ENCODE measurements at regions not wholly inside any gene's neighbourhood (a gene's known extent, or its start where the extent isn't known, plus 50 kb on each side); places are given as distances from the start of the nearest gene placed in this dataset.

GRCh38 chr17:52517176-52517575, 358.7 kb upstream of the CA10 start:
- no peaks in the 10 kb centered on the region for H3K9me3 ChIP-seq (ENCODE audit: control insufficient read depth in 1 of 2, insufficient read depth in 1 of 2, low read length in 2 of 2)
- no peaks in the 10 kb centered on the region for H3K36me3 ChIP-seq (ENCODE audit: insufficient read depth, low read length)
- DNase-seq (no peak), ATAC-seq (ENCODE audit: poor library complexity) (no peak)
- ChIA-PET CTCF (no interaction called here), POLR2A (no interaction called here)
- intact Hi-C loops (cut with DNase I, micrococcal nuclease) = no loop called here
- H3K27me3 Mint-ChIP-seq = no peaks in the 10 kb centered on the region
- no peaks in the 10 kb centered on the region for H3K27me3 ChIP-seq (ENCODE audit: control insufficient read depth in 1 of 2, insufficient read depth in 2 of 2, low read length in 2 of 2)
- TF ChIP-seq, protein P1, sequence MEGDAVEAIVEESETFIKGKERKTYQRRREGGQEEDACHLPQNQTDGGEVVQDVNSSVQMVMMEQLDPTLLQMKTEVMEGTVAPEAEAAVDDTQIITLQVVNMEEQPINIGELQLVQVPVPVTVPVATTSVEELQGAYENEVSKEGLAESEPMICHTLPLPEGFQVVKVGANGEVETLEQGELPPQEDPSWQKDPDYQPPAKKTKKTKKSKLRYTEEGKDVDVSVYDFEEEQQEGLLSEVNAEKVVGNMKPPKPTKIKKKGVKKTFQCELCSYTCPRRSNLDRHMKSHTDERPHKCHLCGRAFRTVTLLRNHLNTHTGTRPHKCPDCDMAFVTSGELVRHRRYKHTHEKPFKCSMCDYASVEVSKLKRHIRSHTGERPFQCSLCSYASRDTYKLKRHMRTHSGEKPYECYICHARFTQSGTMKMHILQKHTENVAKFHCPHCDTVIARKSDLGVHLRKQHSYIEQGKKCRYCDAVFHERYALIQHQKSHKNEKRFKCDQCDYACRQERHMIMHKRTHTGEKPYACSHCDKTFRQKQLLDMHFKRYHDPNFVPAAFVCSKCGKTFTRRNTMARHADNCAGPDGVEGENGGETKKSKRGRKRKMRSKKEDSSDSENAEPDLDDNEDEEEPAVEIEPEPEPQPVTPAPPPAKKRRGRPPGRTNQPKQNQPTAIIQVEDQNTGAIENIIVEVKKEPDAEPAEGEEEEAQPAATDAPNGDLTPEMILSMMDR (IDR thresholded peaks at IDR 0.05) = no peak
- H3K9me3 Mint-ChIP-seq = peaks cover 4% of the 10 kb centered on the region
- H3K4me1 ChIP-seq (ENCODE audit: insufficient read depth, low read length) = no peaks in the 10 kb centered on the region
- H3K36me3 Mint-ChIP-seq (ENCODE audit: low read depth) = no peaks in the 10 kb centered on the region
- no peak overlapping the region for H3K27ac Mint-ChIP-seq
- H3K27ac ChIP-seq (ENCODE audit: low read depth in 1 of 2, low read length in 2 of 2) = no peak overlapping the region
- H3K4me3 ChIP-seq (ENCODE audit: low read length) = no peak overlapping the region
- no peak overlapping the region for H3K4me3 Mint-ChIP-seq
- no peaks in the 10 kb centered on the region for H3K4me1 Mint-ChIP-seq (ENCODE audit: low read depth)

DNA sequence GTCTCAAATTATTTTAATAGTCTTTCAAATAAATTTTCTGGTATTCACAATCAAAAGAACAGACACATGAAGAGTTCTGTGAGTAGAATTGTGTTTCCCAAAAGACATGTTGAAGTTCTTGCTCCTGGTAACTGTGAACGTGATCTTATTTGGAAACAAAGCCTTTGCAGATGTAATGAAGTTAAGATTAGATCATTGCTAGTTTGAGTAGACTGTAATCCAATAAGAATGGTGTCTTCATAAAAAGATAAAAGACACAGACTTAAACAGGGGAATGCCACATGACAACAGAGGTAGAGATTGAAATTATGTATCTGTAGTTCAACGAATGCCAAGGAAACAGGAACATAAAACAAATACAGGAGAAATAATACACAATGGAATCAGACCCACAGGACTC, 357.4 kb upstream of the CA10 start:
- TF ChIP-seq, protein P1 (IDR thresholded peaks at IDR 0.05) = no peak
- ChIA-PET POLR2A (no interaction called here), CTCF (no interaction called here)
- H3K27ac Mint-ChIP-seq = no peak overlapping the region
- Histone ChIP-seq H3K4me1 (ENCODE audit: insufficient read depth, low read length) (no peaks in the 10 kb centered on the region), H3K27ac (ENCODE audit: low read depth in 1 of 2, low read length in 2 of 2) (no peak overlapping the region), H3K9me3 (ENCODE audit: control insufficient read depth in 1 of 2, insufficient read depth in 1 of 2, low read length in 2 of 2) (no peaks in the 10 kb centered on the region), H3K36me3 (ENCODE audit: insufficient read depth, low read length) (no peaks in the 10 kb centered on the region), H3K27me3 (ENCODE audit: control insufficient read depth in 1 of 2, insufficient read depth in 2 of 2, low read length in 2 of 2) (no peaks in the 10 kb centered on the region), H3K4me3 (ENCODE audit: low read length) (no peak overlapping the region)
- no peaks in the 10 kb centered on the region for H3K4me1 Mint-ChIP-seq (ENCODE audit: low read depth)
- no peak for DNase-seq
- H3K36me3 Mint-ChIP-seq (ENCODE audit: low read depth) = no peaks in the 10 kb centered on the region
- no peak for ATAC-seq (ENCODE audit: poor library complexity)
- no peaks in the 10 kb centered on the region for H3K27me3 Mint-ChIP-seq
- intact Hi-C loops (cut with DNase I, micrococcal nuclease) = no loop called here
- H3K9me3 Mint-ChIP-seq = peaks cover 4% of the 10 kb centered on the region
- H3K4me3 Mint-ChIP-seq = no peak overlapping the region

DNA sequence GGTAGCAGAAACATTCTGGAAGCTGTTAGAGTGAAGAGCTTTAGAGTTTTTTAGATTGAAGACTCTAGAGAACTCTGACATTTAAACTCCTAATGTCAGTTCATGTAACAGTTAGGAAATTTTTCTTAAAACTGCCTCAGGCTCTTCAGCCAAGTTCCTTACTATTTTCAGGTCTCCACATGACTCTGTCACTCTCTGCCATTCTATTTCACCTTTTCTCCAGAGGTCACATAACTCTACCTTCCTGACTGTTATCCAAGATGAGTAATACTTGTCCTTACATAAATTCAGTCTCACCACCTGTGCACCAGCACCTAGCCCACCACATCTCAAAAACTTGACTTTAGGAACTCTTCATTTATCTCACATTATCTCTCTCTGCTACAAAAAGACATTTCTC, 347.1 kb upstream of the CA10 start:
- no peaks in the 10 kb centered on the region for H3K36me3 ChIP-seq (ENCODE audit: insufficient read depth, low read length)
- no peak overlapping the region for H3K4me3 ChIP-seq (ENCODE audit: low read length)
- intact Hi-C loops (cut with DNase I, micrococcal nuclease) = no loop called here
- no peak overlapping the region for H3K27ac ChIP-seq (ENCODE audit: low read depth in 1 of 2, low read length in 2 of 2)
- no peak overlapping the region for H3K27ac Mint-ChIP-seq
- no peaks in the 10 kb centered on the region for H3K36me3 Mint-ChIP-seq (ENCODE audit: low read depth)
- peaks cover 0 to 3% of the 10 kb centered on the region in 2 experiments for H3K9me3 ChIP-seq (ENCODE audit: control insufficient read depth in 1 of 2, insufficient read depth in 1 of 2, low read length in 2 of 2)
- H3K9me3 Mint-ChIP-seq = peaks cover 2% of the 10 kb centered on the region
- H3K4me1 Mint-ChIP-seq (ENCODE audit: low read depth) = no peaks in the 10 kb centered on the region
- DNase-seq (no peak), ATAC-seq (ENCODE audit: poor library complexity) (no peak)
- H3K4me3 Mint-ChIP-seq = no peak overlapping the region
- no peaks in the 10 kb centered on the region for H3K27me3 Mint-ChIP-seq
- H3K4me1 ChIP-seq (ENCODE audit: insufficient read depth, low read length) = no peaks in the 10 kb centered on the region
- ChIA-PET CTCF (interaction anchor here (1.0 kb wide), 1 partner anchor 18 kb away, joined by 3 read pairs; no protein-coding TSS in a partner anchor), POLR2A (no interaction called here)
- no peaks in the 10 kb centered on the region for H3K27me3 ChIP-seq (ENCODE audit: control insufficient read depth in 1 of 2, insufficient read depth in 2 of 2, low read length in 2 of 2)
- TF ChIP-seq, protein P1 (IDR thresholded peaks at IDR 0.05) = no peak
